AG10803 (cell line): ENCODE measurements at regions not wholly inside any gene's neighbourhood (a gene's known extent, or its start where the extent isn't known, plus 50 kb on each side); places are given as distances from the start of the nearest gene placed in this dataset.

ENCODE experiments used
- DNase-seq: peaks from one replicate; pipeline ENCODE4 v3.0.0; 2010; ENCODE audit warnings: low read depth
- H3K4me3 ChIP-seq: 2 replicates; pipeline ENCODE4 v1.5.1; 2011; ENCODE audit warnings: mild to moderate bottlenecking, low read length, control low read depth
- CTCF ChIP-seq: conservative IDR thresholded peaks from 2 replicates; pipeline ENCODE4 v1.5.1; 2011; ENCODE audit warnings: mild to moderate bottlenecking, low read length, control low read depth, inconsistent platforms

- no peak for DNase-seq
- TF ChIP-seq CTCF = no peak
Observed at GRCh38 chr15:70160803-70161565, 63.3 kb upstream of the TLE3 start.

GRCh38 chr15:70160267-70160666 is 62.5 kb upstream of the TLE3 start:
- H3K4me3 ChIP-seq = no peak overlapping the region
- no peak for TF ChIP-seq CTCF
- DNase-seq = no peak

More at GRCh38 chr15:70160803-70161565, 63.3 kb upstream of the TLE3 start:
- H3K4me3 ChIP-seq = no peak overlapping the region

- no peak for TF ChIP-seq CTCF
- DNase-seq = no peak
- H3K4me3 ChIP-seq = no peak overlapping the region
Observed at GRCh38 chr15:70159713-70160009, 61.9 kb upstream of the TLE3 start.

GRCh38 chr15:70159001-70159712 is 61.4 kb upstream of the TLE3 start:
- TF ChIP-seq CTCF = no peak
- no peak overlapping the region for H3K4me3 ChIP-seq
- no peak for DNase-seq

GRCh38 chr15:70158309-70159000 is 60.7 kb upstream of the TLE3 start:
- no peak for TF ChIP-seq CTCF
- no peak overlapping the region for H3K4me3 ChIP-seq
- no peak for DNase-seq

GRCh38 chr15:70156671-70157271 is 59.1 kb upstream of the TLE3 start:
- H3K4me3 ChIP-seq = peak overlapping the region; percentile 8; the same call in 1 of the 2 replicates
- peak; percentile 56 for DNase-seq
- TF ChIP-seq CTCF = no peak
